Sigmoid colon (tissue), 4 donors: ENCODE measurements at regions not wholly inside any gene's neighbourhood (a gene's known extent, or its start where the extent isn't known, plus 50 kb on each side); places are given as distances from the start of the nearest gene placed in this dataset.

Experiments
- POLR2AphosphoS5 ChIP-seq, 4 donors: sonication (generic); formaldehyde crosslinking; IDR thresholded peaks; one replicate each; pipeline ENCODE4 v1.6.1; 2017; ENCODE audit warnings: antibody characterized with exemption in 4 of 4
- TF ChIP-seq, protein P1 (sequence below), 4 experiments: fragments of 450-650 bp in 3 of 4; fragments of 200-600 bp in 1 of 4; IDR thresholded peaks; one replicate each; pipeline ENCODE4 v1.5.1; 2016 to 2019; ENCODE audit warnings: antibody characterized with exemption in 4 of 4, mild to moderate bottlenecking in 3 of 4, moderate library complexity in 2 of 4

DNA sequence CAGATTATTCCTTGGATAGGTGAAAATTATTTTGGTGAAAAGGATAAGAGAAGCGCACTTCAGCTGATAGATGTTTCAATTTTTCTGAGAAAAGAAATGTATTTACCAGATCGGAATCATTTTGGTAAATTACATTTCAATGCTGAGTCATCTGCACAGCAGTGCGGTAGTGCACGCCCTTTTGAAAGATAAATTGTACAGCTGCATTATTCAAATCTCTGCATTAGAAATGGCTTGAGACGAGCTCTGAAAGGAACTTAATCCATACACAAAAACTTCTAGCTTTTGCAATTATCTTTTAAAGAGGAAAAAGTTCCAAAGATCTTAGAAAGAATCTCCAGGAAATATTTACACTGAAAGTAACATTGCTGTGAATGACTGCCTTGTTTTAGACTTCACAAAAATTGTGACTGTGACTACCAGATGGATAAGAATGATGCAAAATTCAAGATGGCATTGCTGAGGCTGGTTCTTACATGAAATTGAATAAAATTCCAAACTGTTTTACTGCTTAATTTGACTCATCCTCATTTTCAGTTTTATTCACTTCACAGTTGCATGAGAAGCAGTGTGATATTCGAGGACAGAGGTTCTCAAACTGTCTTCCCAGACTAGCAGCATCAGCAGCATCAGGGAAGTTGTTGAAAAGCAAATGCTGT is 161.7 kb downstream of the RND3 start:
- TF ChIP-seq, protein P1, sequence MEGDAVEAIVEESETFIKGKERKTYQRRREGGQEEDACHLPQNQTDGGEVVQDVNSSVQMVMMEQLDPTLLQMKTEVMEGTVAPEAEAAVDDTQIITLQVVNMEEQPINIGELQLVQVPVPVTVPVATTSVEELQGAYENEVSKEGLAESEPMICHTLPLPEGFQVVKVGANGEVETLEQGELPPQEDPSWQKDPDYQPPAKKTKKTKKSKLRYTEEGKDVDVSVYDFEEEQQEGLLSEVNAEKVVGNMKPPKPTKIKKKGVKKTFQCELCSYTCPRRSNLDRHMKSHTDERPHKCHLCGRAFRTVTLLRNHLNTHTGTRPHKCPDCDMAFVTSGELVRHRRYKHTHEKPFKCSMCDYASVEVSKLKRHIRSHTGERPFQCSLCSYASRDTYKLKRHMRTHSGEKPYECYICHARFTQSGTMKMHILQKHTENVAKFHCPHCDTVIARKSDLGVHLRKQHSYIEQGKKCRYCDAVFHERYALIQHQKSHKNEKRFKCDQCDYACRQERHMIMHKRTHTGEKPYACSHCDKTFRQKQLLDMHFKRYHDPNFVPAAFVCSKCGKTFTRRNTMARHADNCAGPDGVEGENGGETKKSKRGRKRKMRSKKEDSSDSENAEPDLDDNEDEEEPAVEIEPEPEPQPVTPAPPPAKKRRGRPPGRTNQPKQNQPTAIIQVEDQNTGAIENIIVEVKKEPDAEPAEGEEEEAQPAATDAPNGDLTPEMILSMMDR (IDR thresholded peaks at IDR 0.05) = no peak
- no peak for TF ChIP-seq POLR2AphosphoS5 (IDR thresholded peaks at IDR 0.05)
